SJCRH30 (cell line): ENCODE measurements at regions not wholly inside any gene's neighbourhood (a gene's known extent, or its start where the extent isn't known, plus 50 kb on each side); places are given as distances from the start of the nearest gene placed in this dataset.

Experiments used
- DNase-seq, 2 experiments: peaks; one replicate each; pipeline ENCODE4 v3.0.0-alpha.2; 2015 to 2020
- H3K27ac ChIP-seq: fragments of 250-450 bp; sonication (Bioruptor Pico); 2 replicates; pipeline ENCODE4 v1.5.1; 2020; ENCODE audit warnings: mild to moderate bottlenecking, moderate library complexity
- H3K27me3 ChIP-seq: fragments of 250-450 bp; sonication (Bioruptor Pico); 2 replicates; pipeline ENCODE4 v1.5.1; 2020; ENCODE audit warnings: mild to moderate bottlenecking, moderate library complexity
- H3K36me3 ChIP-seq: fragments of 250-450 bp; sonication (Bioruptor Pico); 2 replicates; pipeline ENCODE4 v1.5.1; 2020; ENCODE audit warnings: mild to moderate bottlenecking, moderate library complexity
- H3K4me1 ChIP-seq: fragments of 250-450 bp; sonication (Bioruptor Pico); 2 replicates; pipeline ENCODE4 v1.5.1; 2020; ENCODE audit warnings: mild to moderate bottlenecking, moderate library complexity
- H3K4me3 ChIP-seq: fragments of 250-450 bp; sonication (Bioruptor Pico); 2 replicates; pipeline ENCODE4 v1.5.1; 2020; ENCODE audit warnings: mild to moderate bottlenecking, moderate library complexity
- H3K9me3 ChIP-seq: fragments of 250-450 bp; sonication (Bioruptor Pico); replicated peaks from 2 replicates; pipeline ENCODE4 v1.5.1; 2020; ENCODE audit warnings: mild to moderate bottlenecking, moderate library complexity

DNA sequence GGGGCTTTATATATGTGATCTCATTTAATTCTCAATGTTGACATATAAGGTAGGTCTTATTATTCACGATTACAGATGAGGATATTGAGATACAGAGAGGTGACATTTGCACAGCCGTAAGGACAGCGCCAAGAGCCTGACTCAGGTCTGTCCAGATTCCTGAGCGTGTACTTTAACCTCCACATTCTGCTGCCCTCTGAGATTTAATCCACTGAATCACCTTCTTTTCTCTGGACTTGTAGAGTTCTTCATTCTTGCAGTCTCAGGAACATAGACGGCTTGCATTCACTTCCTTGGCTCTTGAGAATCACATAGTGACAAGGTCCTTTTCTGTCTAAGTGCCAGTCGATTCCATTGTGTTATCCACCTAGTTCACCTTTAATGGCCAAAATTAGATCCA, 141.0 kb upstream of the ARHGAP5 start:
- Histone ChIP-seq H3K36me3 (no peaks in the 10 kb centered on the region), H3K27me3 (no peaks in the 10 kb centered on the region), H3K9me3 (no peaks in the 10 kb centered on the region), H3K27ac (no peak overlapping the region), H3K4me1 (peaks cover 16% of the 10 kb centered on the region), H3K4me3 (no peak overlapping the region)
- no peak for DNase-seq

DNA sequence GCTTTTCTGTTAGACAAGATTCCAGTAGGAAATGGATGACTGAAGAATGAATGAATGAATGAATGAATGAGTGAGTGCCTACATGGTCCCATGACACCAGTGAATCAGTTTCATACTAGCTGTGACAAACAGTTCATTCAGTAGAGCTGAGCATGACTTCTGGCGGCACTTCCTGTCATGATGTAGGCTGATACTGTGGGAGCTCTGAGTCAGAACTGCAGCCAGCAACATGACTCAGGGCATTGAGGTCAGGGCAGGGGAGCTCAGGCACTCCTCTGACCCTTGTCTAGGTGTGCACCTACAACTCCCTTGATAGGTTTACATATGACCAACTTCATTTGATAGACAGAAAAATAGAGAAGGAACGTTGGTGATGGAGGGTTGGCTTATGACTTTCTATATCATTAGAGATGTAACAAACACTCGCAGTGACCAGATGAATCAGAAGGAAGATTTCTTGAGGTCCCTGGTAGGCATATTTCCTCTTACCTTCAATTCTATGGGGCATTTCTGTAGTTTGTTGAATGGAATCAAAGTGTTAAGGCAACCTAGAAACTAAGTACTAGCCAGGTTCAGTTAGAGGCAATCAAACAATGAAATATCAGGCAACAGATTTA, 139.3 kb upstream of the ARHGAP5 start:
- H3K4me3 ChIP-seq = no peak overlapping the region
- H3K4me1 ChIP-seq = peaks cover 16% of the 10 kb centered on the region
- peak; percentile 50 to 57 for DNase-seq
- no peaks in the 10 kb centered on the region for H3K9me3 ChIP-seq
- H3K27me3 ChIP-seq = no peaks in the 10 kb centered on the region
- no peaks in the 10 kb centered on the region for H3K36me3 ChIP-seq
- no peak overlapping the region for H3K27ac ChIP-seq

DNA sequence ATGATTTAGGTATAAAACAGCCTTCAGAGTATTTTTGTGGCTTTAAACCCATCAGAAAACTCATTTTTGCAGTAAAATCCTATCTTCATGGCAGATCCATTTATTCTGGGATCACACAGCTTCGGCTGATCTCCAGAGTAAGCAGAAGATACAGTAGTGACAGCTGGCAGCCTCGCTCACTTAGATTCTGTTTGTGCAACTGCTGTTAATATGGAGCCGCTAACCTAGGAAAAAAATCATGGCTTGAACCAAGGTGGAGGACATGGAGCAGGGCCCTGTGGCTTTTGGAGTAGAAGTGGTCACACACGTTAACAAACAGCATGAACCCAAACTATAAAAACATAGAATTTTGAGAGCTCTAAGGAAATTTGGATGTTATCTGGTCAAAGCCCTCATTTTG, 137.2 kb upstream of the ARHGAP5 start:
- Histone ChIP-seq H3K4me3 (no peak overlapping the region), H3K27ac (0 out of 2 replicates have a peak overlapping the region, but pooled peaks have one; percentile 2), H3K36me3 (no peaks in the 10 kb centered on the region), H3K9me3 (no peaks in the 10 kb centered on the region), H3K27me3 (no peaks in the 10 kb centered on the region), H3K4me1 (peaks cover 7% of the 10 kb centered on the region)
- DNase-seq = peak; percentile 40 to 66

DNA sequence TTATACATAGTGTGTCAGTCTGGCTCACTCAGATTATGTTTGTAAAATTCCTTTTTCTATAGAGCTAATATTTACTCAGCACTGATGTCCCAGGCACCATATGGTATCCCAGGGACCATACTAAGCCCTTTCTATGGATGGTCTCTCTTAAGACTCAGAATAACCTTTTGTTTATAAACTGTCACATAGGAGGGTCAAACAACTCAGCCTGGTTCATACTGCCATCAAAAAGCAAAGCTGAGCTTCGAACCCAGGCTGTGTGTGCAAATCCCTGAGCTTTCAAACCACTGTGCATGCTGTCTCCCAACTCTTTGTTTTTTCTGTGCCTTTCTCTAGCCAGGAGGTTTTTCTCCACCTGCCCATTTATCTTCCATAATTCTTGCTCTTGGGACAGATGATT, 135.6 kb upstream of the ARHGAP5 start:
- Histone ChIP-seq H3K36me3 (no peaks in the 10 kb centered on the region), H3K4me3 (no peak overlapping the region), H3K9me3 (no peaks in the 10 kb centered on the region), H3K27ac (no peak overlapping the region), H3K27me3 (no peaks in the 10 kb centered on the region), H3K4me1 (peaks cover 7% of the 10 kb centered on the region)
- no peak for DNase-seq

DNA sequence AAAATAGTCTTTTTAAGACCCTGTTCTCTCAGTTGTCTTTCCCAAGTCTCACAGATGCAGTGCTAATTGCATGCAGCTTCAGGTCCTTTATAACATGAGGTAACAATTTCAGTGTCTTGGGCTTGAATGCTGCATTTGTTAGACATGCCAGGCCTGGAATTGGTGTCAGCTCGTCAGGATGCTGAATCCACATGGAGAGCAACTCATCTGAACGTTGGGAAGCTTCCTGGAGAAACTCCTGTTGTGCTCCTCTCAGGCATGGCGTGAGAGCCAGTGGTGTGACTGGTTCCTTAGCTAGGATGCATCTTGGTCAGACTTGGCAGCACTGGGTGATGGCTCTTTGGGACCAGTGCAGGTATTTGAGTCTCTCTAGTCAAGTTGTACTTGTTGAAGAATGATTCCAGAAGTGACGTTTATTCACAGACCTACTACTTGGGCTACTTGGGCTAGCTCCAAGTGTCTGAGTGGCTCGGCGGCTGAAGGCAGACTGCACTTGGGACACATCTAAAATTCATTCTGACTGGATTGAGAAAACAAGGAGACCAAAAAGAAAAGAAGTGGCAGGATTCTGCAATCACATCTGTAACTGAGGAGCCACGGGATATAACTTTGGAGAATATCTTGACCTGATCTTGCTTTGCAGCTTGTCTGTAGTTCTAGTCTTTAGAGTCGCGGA, 134.8 kb upstream of the ARHGAP5 start:
- no peaks in the 10 kb centered on the region for H3K36me3 ChIP-seq

DNA sequence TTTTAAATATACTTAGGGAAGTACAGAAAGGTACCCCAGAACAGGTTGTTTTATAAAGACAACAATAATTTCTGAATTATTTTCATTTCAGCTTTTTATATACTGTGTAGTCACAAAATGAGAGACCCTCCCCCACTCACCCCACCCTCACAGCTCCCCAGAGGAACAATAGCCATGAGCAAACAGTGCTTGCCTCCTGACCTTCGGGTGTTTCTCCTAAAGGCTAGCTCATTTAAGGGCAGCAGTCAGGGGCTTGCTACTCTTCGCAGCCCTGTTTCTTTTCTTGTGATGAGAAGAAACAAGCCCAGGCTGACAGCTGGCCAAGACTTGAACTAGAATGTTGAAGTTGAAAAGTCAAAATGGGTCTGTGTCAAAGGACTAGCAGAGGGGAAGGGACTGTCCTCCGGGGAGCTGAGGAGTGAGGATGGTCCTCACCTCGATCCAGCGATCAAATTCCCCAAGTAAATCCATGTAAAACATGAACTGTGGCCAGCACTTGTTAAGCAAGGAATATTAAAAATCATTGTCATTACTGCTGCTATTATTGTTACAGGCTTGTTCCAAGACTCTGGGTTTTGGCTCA, 133.8 kb upstream of the ARHGAP5 start:
- DNase-seq = no peak
- no peak overlapping the region for H3K4me3 ChIP-seq

More for the DNA sequence above, 134.8 kb upstream of the ARHGAP5 start:
- Histone ChIP-seq H3K27me3 (no peaks in the 10 kb centered on the region), H3K9me3 (no peaks in the 10 kb centered on the region), H3K4me1 (peaks cover 7% of the 10 kb centered on the region), H3K27ac (no peak overlapping the region), H3K4me3 (no peak overlapping the region)
- no peak for DNase-seq

DNA sequence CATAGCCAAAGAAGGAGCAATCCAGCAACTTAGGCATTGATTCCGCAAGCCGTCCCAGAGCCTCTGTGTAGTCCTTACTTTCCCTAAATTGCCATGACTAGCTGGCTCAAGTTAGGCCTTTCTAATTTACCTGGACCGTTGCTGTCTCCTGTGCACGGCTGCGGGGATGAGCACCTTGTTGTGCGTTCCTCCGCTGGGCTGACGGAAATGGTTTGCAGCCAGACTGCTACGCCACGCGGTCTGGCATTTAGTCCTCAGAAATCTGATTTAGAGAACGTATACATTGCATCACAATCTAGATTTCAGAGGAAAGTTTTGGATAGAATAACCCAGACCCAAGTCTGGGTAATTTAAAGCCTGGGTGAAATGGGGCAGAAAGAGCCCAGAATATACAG, 133.2 kb upstream of the ARHGAP5 start:
- Histone ChIP-seq H3K36me3 (no peaks in the 10 kb centered on the region), H3K4me3 (no peak overlapping the region), H3K27ac (no peak overlapping the region), H3K9me3 (no peaks in the 10 kb centered on the region), H3K4me1 (peaks cover 7% of the 10 kb centered on the region), H3K27me3 (no peaks in the 10 kb centered on the region)
- no peak for DNase-seq

More for the DNA sequence above, 133.8 kb upstream of the ARHGAP5 start:
- no peaks in the 10 kb centered on the region for H3K36me3 ChIP-seq
- H3K27ac ChIP-seq = no peak overlapping the region
- H3K27me3 ChIP-seq = no peaks in the 10 kb centered on the region
- H3K9me3 ChIP-seq = no peaks in the 10 kb centered on the region
- H3K4me1 ChIP-seq = peaks cover 7% of the 10 kb centered on the region

DNA sequence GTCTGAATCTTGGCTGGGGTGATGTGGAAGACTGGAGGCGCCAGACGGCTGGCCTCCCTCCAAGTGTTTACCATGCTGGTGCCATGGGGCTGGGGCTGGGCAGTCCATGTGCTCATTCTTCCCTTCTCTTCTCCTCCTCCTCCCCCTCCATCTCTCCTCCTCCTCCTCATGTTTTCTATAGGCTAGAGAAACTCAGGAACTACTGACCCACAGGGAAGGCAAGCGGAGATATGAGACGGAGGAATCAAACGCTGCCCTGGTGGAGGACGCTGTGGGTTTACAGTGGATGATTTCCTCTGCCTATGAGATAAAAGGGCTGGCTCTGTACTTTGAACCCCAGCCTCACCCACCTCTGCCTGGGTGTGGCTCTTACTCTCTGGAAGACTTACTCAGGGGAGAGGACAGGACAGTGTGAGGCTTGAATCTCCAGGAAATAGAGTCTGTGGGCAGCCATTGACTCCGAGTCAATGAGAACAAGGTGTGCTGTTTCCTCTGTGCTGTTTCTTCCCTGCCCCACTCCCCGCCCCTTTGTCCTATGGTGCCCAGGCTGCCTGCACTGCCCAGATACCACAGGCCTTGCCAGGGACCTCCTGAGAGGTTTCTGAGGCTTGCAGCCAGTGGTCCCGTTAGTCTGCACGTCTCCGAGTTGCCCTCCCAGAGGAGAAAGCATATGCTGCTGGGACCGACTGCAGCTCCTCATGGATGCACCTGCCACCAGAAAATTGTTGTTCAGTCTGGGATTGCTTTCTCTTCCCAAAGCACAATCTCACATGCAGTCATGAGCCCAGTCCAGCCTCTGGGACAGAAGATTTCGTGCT, 132.6 kb upstream of the ARHGAP5 start:
- Histone ChIP-seq H3K36me3 (no peaks in the 10 kb centered on the region), H3K4me1 (peaks cover 7% of the 10 kb centered on the region), H3K27me3 (no peaks in the 10 kb centered on the region), H3K27ac (no peak overlapping the region), H3K4me3 (no peak overlapping the region), H3K9me3 (no peaks in the 10 kb centered on the region)
- DNase-seq = no peak

DNA sequence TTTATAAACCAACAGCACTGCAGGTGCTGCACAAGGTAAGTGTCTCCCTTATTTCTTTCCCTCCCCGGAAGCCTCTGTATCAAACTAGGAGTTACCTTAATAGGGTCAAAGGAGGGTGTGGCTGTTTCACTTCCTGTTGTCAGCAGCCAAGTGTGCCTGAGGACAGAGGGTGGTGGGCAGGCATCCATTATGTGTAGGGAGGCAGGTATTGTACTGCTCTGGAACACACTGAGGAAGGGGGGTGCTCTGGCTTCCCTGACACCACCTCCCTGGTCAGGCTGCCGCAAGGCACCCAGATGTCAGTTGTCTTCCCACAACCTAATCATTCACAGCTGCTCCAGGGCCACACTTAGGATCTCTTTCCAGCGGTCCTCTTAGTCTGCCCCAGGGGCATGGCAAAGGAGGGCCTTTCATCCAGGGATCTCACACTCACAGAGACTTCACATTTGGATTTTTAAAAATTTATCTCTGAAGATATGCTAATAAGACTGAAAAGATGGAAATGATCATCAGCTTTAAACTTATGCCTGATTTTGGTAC, 132.0 kb upstream of the ARHGAP5 start:
- H3K9me3 ChIP-seq = no peaks in the 10 kb centered on the region
- no peak overlapping the region for H3K27ac ChIP-seq
- H3K36me3 ChIP-seq = no peaks in the 10 kb centered on the region
- H3K27me3 ChIP-seq = no peaks in the 10 kb centered on the region
- DNase-seq = peak; percentile 33 to 60
- H3K4me1 ChIP-seq = peaks cover 2% of the 10 kb centered on the region
- no peak overlapping the region for H3K4me3 ChIP-seq

DNA sequence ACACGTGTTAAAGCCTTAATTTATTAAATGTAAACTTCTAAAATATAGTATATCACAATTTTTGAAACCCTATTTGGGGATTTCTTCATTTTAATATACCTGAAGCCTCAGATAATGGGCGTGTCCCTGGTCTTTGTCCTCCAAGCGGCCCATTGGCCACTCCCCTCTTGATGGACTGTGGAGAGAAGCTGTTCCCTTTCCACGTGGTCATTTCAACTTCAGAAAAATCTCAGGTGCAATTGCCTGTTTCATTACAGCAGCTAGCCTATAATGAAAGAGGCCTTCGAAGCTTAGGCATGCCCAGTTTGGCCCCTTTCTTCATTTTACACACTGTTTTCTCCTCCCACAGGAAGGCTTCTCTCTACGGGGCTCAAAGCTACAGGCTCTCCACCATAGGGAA, 131.4 kb upstream of the ARHGAP5 start:
- Histone ChIP-seq H3K27ac (no peak overlapping the region), H3K4me3 (no peak overlapping the region), H3K36me3 (no peaks in the 10 kb centered on the region), H3K4me1 (no peaks in the 10 kb centered on the region; the same call in 1 of the 2 replicates), H3K9me3 (no peaks in the 10 kb centered on the region), H3K27me3 (no peaks in the 10 kb centered on the region)
- no peak for DNase-seq

DNA sequence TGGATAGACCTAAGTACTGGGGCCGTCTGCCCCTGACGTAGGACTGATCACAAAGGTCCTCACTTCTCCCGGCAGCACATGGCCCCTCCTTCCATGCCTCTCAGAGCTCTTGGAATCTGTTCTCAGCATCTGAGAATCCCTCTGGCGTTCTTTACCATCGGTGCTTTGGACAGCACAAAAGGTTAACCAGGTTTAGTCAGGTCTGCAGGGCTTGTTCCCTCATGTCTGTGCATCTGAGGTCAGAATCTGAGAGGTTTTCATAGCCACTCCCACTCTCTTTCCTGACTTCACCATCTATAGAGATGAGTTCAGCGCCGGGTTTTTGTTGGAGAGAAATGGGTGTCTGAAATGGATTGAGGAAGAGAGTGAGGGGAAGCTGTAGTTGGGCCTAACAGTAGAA, 130.0 kb upstream of the ARHGAP5 start:
- Histone ChIP-seq H3K36me3 (no peaks in the 10 kb centered on the region), H3K9me3 (no peaks in the 10 kb centered on the region), H3K4me3 (no peak overlapping the region), H3K27ac (no peak overlapping the region), H3K27me3 (no peaks in the 10 kb centered on the region), H3K4me1 (no peaks in the 10 kb centered on the region; the same call in 1 of the 2 replicates)
- no peak for DNase-seq

DNA sequence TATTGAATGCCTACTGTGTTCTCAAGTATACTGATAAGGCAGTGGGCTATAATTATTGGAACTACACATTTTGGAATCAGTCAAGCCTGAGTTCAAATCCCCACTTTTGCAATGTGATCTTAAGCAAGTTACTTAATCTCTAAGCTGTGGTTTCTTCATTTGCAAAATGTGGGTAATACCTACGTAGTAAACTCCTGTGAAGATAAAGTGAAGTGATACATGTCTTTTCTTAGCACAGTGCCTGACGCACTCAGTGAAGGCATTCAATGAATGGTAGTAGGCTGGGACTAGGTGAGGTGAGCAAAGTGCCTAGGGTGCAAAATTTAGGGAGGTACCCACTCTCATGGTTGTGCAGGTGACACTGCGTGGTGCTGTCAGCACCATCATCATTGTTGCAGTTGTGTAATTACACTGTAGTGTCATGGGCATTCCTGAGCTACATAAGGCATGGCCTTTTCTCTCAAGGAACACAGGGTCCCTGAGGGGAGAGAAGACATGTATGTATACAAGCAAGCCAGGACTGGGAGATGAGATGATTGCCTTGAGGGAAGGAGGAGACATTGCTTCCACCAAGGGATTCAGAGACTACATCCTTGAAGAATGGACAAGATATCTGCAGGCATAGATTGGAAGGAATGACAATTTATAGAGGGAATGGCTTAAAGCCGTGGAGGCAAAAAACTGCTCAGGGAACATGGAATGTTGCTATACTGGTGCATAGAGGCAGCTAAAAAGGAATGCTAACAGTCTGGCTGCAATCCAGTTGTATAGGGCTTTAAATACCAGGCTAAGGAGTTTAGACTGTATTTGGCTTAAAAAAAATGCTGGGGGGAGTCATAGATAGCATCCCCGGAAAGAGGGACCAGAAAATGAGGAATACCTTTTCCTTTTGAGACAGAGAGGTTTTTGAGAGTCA, 129.2 kb upstream of the ARHGAP5 start:
- Histone ChIP-seq H3K36me3 (no peaks in the 10 kb centered on the region), H3K4me1 (no peaks in the 10 kb centered on the region; the same call in 1 of the 2 replicates), H3K27me3 (no peaks in the 10 kb centered on the region), H3K4me3 (no peak overlapping the region), H3K9me3 (no peaks in the 10 kb centered on the region), H3K27ac (no peak overlapping the region)
- DNase-seq = no peak

DNA sequence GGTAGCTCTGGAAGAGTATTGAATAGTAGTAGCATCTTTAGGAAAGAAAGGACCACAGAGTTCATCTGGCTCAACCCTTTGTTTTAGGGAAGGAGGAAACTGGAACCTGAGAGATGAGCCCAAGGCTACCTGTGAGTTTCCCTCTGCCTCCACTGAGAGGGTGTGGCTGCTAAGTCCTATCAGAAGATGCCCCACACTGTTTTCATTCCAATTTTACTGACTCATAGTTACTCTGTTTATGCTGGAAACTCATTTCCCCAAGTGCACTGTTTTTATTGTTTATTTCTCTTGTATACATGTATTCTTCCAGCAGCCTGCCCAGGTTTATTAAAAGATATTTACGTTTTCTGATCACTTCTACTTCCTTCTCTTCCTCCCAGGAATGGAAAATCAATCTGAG, 127.4 kb upstream of the ARHGAP5 start:
- Histone ChIP-seq H3K27ac (no peak overlapping the region), H3K4me3 (no peak overlapping the region), H3K9me3 (no peaks in the 10 kb centered on the region), H3K36me3 (no peaks in the 10 kb centered on the region), H3K27me3 (no peaks in the 10 kb centered on the region), H3K4me1 (no peaks in the 10 kb centered on the region; the same call in 1 of the 2 replicates)
- no peak for DNase-seq

DNA sequence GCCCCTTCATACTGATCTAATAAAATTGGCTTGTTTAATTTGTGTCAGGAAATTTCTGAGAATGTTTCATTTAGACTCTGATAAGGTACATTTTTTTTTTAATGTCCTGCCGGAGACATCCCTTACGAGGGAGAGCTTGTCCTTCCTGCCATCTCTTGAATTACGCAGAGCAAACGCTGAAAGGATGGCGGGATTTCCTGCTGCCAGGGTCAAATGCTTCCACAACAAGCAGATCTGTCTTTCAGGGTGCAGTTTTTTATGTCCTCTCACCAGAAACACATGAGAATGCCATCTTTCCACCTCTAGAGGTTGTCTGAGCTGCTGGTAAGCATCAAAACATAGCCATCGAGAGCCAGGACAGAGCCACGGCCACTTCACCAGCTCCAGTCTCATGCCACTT, 126.8 kb upstream of the ARHGAP5 start:
- H3K36me3 ChIP-seq = no peaks in the 10 kb centered on the region
- H3K4me3 ChIP-seq = peak overlapping the region; percentile 42
- no peaks in the 10 kb centered on the region for H3K27me3 ChIP-seq
- H3K27ac ChIP-seq = no peak overlapping the region
- no peaks in the 10 kb centered on the region for H3K9me3 ChIP-seq
- no peak for DNase-seq
- H3K4me1 ChIP-seq = no peaks in the 10 kb centered on the region; the same call in 1 of the 2 replicates
